ENCODE measurements at regions not wholly inside any gene's neighbourhood (a gene's known extent, or its start where the extent isn't known, plus 50 kb on each side); places are given as distances from the start of the nearest gene placed in this dataset.

- Mint-ChIP-seq H3K27me3 (ENCODE audit: low read depth) (no peaks in the 10 kb centered on the region), H3K4me1 (peaks cover 10 to 12% of the 10 kb centered on the region in 2 experiments)
- H4K8ac ChIP-seq (replicated peaks; ENCODE audit: insufficient read length, low read depth, low read length) = no peak overlapping the region
Measured at GRCh38 chr3:104458657-104459056, 908.1 kb upstream of the ALCAM start.

More at GRCh38 chr3:104458657-104459056, 908.1 kb upstream of the ALCAM start:
- Histone ChIP-seq H4K5ac (ENCODE audit: insufficient read length, low read depth, low read length) (no peak overlapping the region), H2BK120ac (ENCODE audit: low read depth, low read length, poor library complexity, severe bottlenecking) (no peak overlapping the region), H3K4ac (ENCODE audit: low read depth, low read length) (no peak overlapping the region), H3K56ac (ENCODE audit: insufficient read length, low read depth, low read length) (no peak overlapping the region), H3K18ac (ENCODE audit: insufficient read length, low read depth, low read length) (no peak overlapping the region), H3K27ac (ENCODE audit: insufficient read length, low read depth, low read length) (no peak overlapping the region), H2BK12ac (ENCODE audit: insufficient read length, low read depth, low read length) (no peak overlapping the region), H3K9ac (ENCODE audit: extremely low read depth, insufficient read length, low read length) (no peak overlapping the region), H3K14ac (ENCODE audit: insufficient read depth, low read length) (no peak overlapping the region), H3K23me2 (ENCODE audit: insufficient read length, low read depth, low read length, poor library complexity, severe bottlenecking) (no peaks in the 10 kb centered on the region), H3T11ph (ENCODE audit: low read length) (no peak overlapping the region), H3K79me2 (ENCODE audit: insufficient read depth, low read length) (no peaks in the 10 kb centered on the region), H4K20me1 (ENCODE audit: control insufficient read depth, insufficient read depth, insufficient read length) (no peaks in the 10 kb centered on the region), H2BK15ac (ENCODE audit: low read depth, low read length) (no peak overlapping the region), H2AFZ (ENCODE audit: low read length) (no peak overlapping the region), H3K27me3 (ENCODE audit: insufficient read depth, low read length) (no peaks in the 10 kb centered on the region), H2BK5ac (ENCODE audit: insufficient read length, low read length) (no peak overlapping the region), H2AK5ac (ENCODE audit: insufficient read length, low read length) (no peak overlapping the region), H3K9me3 (ENCODE audit: control insufficient read depth, low read depth, low read length) (no peaks in the 10 kb centered on the region), H3K4me1 (ENCODE audit: insufficient read depth, low read length) (no peaks in the 10 kb centered on the region), H3K4me2 (ENCODE audit: insufficient read depth, insufficient read length, low read length) (no peak overlapping the region), H4K91ac (ENCODE audit: insufficient read length, low read depth, low read length) (no peak overlapping the region), H3K23ac (ENCODE audit: insufficient read length, low read depth, low read length) (no peak overlapping the region), H2BK20ac (ENCODE audit: low read depth, low read length, poor library complexity, severe bottlenecking) (no peak overlapping the region), H3K79me1 (ENCODE audit: insufficient read depth, low read depth, low read length, poor library complexity, severe bottlenecking) (no peaks in the 10 kb centered on the region)
- Mint-ChIP-seq H3K9me3 (no peaks in the 10 kb centered on the region), H3K27ac (no peak overlapping the region), H3K4me3 (no peak overlapping the region), H3K36me3 (ENCODE audit: insufficient read depth in 1 of 3, low read depth in 3 of 3) (no peaks in the 10 kb centered on the region)
- TF ChIP-seq, protein P1, sequence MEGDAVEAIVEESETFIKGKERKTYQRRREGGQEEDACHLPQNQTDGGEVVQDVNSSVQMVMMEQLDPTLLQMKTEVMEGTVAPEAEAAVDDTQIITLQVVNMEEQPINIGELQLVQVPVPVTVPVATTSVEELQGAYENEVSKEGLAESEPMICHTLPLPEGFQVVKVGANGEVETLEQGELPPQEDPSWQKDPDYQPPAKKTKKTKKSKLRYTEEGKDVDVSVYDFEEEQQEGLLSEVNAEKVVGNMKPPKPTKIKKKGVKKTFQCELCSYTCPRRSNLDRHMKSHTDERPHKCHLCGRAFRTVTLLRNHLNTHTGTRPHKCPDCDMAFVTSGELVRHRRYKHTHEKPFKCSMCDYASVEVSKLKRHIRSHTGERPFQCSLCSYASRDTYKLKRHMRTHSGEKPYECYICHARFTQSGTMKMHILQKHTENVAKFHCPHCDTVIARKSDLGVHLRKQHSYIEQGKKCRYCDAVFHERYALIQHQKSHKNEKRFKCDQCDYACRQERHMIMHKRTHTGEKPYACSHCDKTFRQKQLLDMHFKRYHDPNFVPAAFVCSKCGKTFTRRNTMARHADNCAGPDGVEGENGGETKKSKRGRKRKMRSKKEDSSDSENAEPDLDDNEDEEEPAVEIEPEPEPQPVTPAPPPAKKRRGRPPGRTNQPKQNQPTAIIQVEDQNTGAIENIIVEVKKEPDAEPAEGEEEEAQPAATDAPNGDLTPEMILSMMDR (conservative IDR thresholded peaks at IDR 0.05) = no peak
- no peak for DNase-seq
